ENCODE measurements at regions not wholly inside any gene's neighbourhood (a gene's known extent, or its start where the extent isn't known, plus 50 kb on each side); places are given as distances from the start of the nearest gene placed in this dataset.

GRCh38 chr2:146041274-146041910 is 1521.5 kb upstream of the ZEB2 start:
- H3K9ac ChIP-seq (ENCODE audit: low read depth in 1 of 3, low read length in 3 of 3) = no peak overlapping the region
- H3K27me3 ChIP-seq (ENCODE audit: control insufficient read depth in 3 of 3, insufficient read depth in 3 of 3, low read length in 3 of 3) = no peaks in the 10 kb centered on the region
- no peak overlapping the region for H3K27ac ChIP-seq (ENCODE audit: low read depth, low read length)
- H3K9me3 ChIP-seq (ENCODE audit: control insufficient read depth in 3 of 3, low read length in 3 of 3) = no peaks in the 10 kb centered on the region
- H3K4me1 ChIP-seq (ENCODE audit: control insufficient read depth in 3 of 3, insufficient read depth in 3 of 3, low read length in 3 of 3) = no peaks in the 10 kb centered on the region
- no peak overlapping the region for H3K4me3 ChIP-seq (ENCODE audit: low read length in 3 of 3)
- H3K36me3 ChIP-seq (ENCODE audit: control insufficient read depth in 3 of 3, insufficient read depth in 3 of 3, low read length in 3 of 3) = no peaks in the 10 kb centered on the region

- Histone ChIP-seq H3K9me3 (ENCODE audit: control insufficient read depth in 3 of 3, low read length in 3 of 3) (no peaks in the 10 kb centered on the region), H3K9ac (ENCODE audit: low read depth in 1 of 3, low read length in 3 of 3) (no peak overlapping the region), H3K27ac (ENCODE audit: low read depth, low read length) (no peak overlapping the region), H3K36me3 (ENCODE audit: control insufficient read depth in 3 of 3, insufficient read depth in 3 of 3, low read length in 3 of 3) (no peaks in the 10 kb centered on the region), H3K4me1 (ENCODE audit: control insufficient read depth in 3 of 3, insufficient read depth in 3 of 3, low read length in 3 of 3) (no peaks in the 10 kb centered on the region), H3K27me3 (ENCODE audit: control insufficient read depth in 3 of 3, insufficient read depth in 3 of 3, low read length in 3 of 3) (no peaks in the 10 kb centered on the region), H3K4me3 (ENCODE audit: low read length in 3 of 3) (no peak overlapping the region)
These were observed 1520.1 kb upstream of the ZEB2 start for GRCh38 chr2:146040051-146040450.

- no peaks in the 10 kb centered on the region for H3K36me3 ChIP-seq (ENCODE audit: control insufficient read depth in 3 of 3, insufficient read depth in 3 of 3, low read length in 3 of 3)
- no peak overlapping the region for H3K9ac ChIP-seq (ENCODE audit: low read depth in 1 of 3, low read length in 3 of 3)
- H3K27ac ChIP-seq (ENCODE audit: low read depth, low read length) = no peak overlapping the region
- H3K27me3 ChIP-seq (ENCODE audit: control insufficient read depth in 3 of 3, insufficient read depth in 3 of 3, low read length in 3 of 3) = no peaks in the 10 kb centered on the region
- no peaks in the 10 kb centered on the region for H3K9me3 ChIP-seq (ENCODE audit: control insufficient read depth in 3 of 3, low read length in 3 of 3)
- no peak overlapping the region for H3K4me3 ChIP-seq (ENCODE audit: low read length in 3 of 3)
- H3K4me1 ChIP-seq (ENCODE audit: control insufficient read depth in 3 of 3, insufficient read depth in 3 of 3, low read length in 3 of 3) = no peaks in the 10 kb centered on the region
These were observed 1518.1 kb upstream of the ZEB2 start for GRCh38 chr2:146038014-146038413.

- no peak overlapping the region for H3K4me3 ChIP-seq (ENCODE audit: low read length in 3 of 3)
- H3K36me3 ChIP-seq (ENCODE audit: control insufficient read depth in 3 of 3, insufficient read depth in 3 of 3, low read length in 3 of 3) = no peaks in the 10 kb centered on the region
- no peaks in the 10 kb centered on the region for H3K27me3 ChIP-seq (ENCODE audit: control insufficient read depth in 3 of 3, insufficient read depth in 3 of 3, low read length in 3 of 3)
- no peaks in the 10 kb centered on the region for H3K9me3 ChIP-seq (ENCODE audit: control insufficient read depth in 3 of 3, low read length in 3 of 3)
- H3K4me1 ChIP-seq (ENCODE audit: control insufficient read depth in 3 of 3, insufficient read depth in 3 of 3, low read length in 3 of 3) = no peaks in the 10 kb centered on the region
- no peak overlapping the region for H3K27ac ChIP-seq (ENCODE audit: low read depth, low read length)
- H3K9ac ChIP-seq (ENCODE audit: low read depth in 1 of 3, low read length in 3 of 3) = no peak overlapping the region
These were observed 1517.5 kb upstream of the ZEB2 start for GRCh38 chr2:146037334-146037870.

- Histone ChIP-seq H3K4me1 (ENCODE audit: control insufficient read depth in 3 of 3, insufficient read depth in 3 of 3, low read length in 3 of 3) (no peaks in the 10 kb centered on the region), H3K27ac (ENCODE audit: low read depth, low read length) (no peak overlapping the region), H3K9me3 (ENCODE audit: control insufficient read depth in 3 of 3, low read length in 3 of 3) (no peaks in the 10 kb centered on the region), H3K36me3 (ENCODE audit: control insufficient read depth in 3 of 3, insufficient read depth in 3 of 3, low read length in 3 of 3) (no peaks in the 10 kb centered on the region), H3K27me3 (ENCODE audit: control insufficient read depth in 3 of 3, insufficient read depth in 3 of 3, low read length in 3 of 3) (no peaks in the 10 kb centered on the region), H3K9ac (ENCODE audit: low read depth in 1 of 3, low read length in 3 of 3) (no peak overlapping the region), H3K4me3 (ENCODE audit: low read length in 3 of 3) (no peak overlapping the region)
These were observed 1511.2 kb upstream of the ZEB2 start for GRCh38 chr2:146031158-146031557.

- Histone ChIP-seq H3K4me3 (ENCODE audit: low read length in 3 of 3) (no peak overlapping the region), H3K9me3 (ENCODE audit: control insufficient read depth in 3 of 3, low read length in 3 of 3) (no peaks in the 10 kb centered on the region), H3K36me3 (ENCODE audit: control insufficient read depth in 3 of 3, insufficient read depth in 3 of 3, low read length in 3 of 3) (no peaks in the 10 kb centered on the region), H3K9ac (ENCODE audit: low read depth in 1 of 3, low read length in 3 of 3) (no peak overlapping the region), H3K27me3 (ENCODE audit: control insufficient read depth in 3 of 3, insufficient read depth in 3 of 3, low read length in 3 of 3) (no peaks in the 10 kb centered on the region), H3K4me1 (ENCODE audit: control insufficient read depth in 3 of 3, insufficient read depth in 3 of 3, low read length in 3 of 3) (no peaks in the 10 kb centered on the region), H3K27ac (ENCODE audit: low read depth, low read length) (no peak overlapping the region)
These were observed 1507.2 kb upstream of the ZEB2 start for GRCh38 chr2:146027156-146027555.

- no peak overlapping the region for H3K27ac ChIP-seq (ENCODE audit: low read depth, low read length)
- no peaks in the 10 kb centered on the region for H3K9me3 ChIP-seq (ENCODE audit: control insufficient read depth in 3 of 3, low read length in 3 of 3)
- H3K36me3 ChIP-seq (ENCODE audit: control insufficient read depth in 3 of 3, insufficient read depth in 3 of 3, low read length in 3 of 3) = no peaks in the 10 kb centered on the region
- no peak overlapping the region for H3K9ac ChIP-seq (ENCODE audit: low read depth in 1 of 3, low read length in 3 of 3)
- H3K4me1 ChIP-seq (ENCODE audit: control insufficient read depth in 3 of 3, insufficient read depth in 3 of 3, low read length in 3 of 3) = no peaks in the 10 kb centered on the region
- H3K27me3 ChIP-seq (ENCODE audit: control insufficient read depth in 3 of 3, insufficient read depth in 3 of 3, low read length in 3 of 3) = no peaks in the 10 kb centered on the region
- H3K4me3 ChIP-seq (ENCODE audit: low read length in 3 of 3) = no peak overlapping the region
These were observed 1505.6 kb upstream of the ZEB2 start for GRCh38 chr2:146025519-146025918.

GRCh38 chr2:146024212-146024743 is 1504.4 kb upstream of the ZEB2 start:
- no peaks in the 10 kb centered on the region for H3K4me1 ChIP-seq (ENCODE audit: control insufficient read depth in 3 of 3, insufficient read depth in 3 of 3, low read length in 3 of 3)
- H3K36me3 ChIP-seq (ENCODE audit: control insufficient read depth in 3 of 3, insufficient read depth in 3 of 3, low read length in 3 of 3) = no peaks in the 10 kb centered on the region
- H3K4me3 ChIP-seq (ENCODE audit: low read length in 3 of 3) = no peak overlapping the region
- H3K9me3 ChIP-seq (ENCODE audit: control insufficient read depth in 3 of 3, low read length in 3 of 3) = no peaks in the 10 kb centered on the region
- no peaks in the 10 kb centered on the region for H3K27me3 ChIP-seq (ENCODE audit: control insufficient read depth in 3 of 3, insufficient read depth in 3 of 3, low read length in 3 of 3)
- no peak overlapping the region for H3K27ac ChIP-seq (ENCODE audit: low read depth, low read length)
- no peak overlapping the region for H3K9ac ChIP-seq (ENCODE audit: low read depth in 1 of 3, low read length in 3 of 3)

- H3K4me1 ChIP-seq (ENCODE audit: control insufficient read depth in 3 of 3, insufficient read depth in 3 of 3, low read length in 3 of 3) = no peaks in the 10 kb centered on the region
- no peaks in the 10 kb centered on the region for H3K36me3 ChIP-seq (ENCODE audit: control insufficient read depth in 3 of 3, insufficient read depth in 3 of 3, low read length in 3 of 3)
- no peak overlapping the region for H3K4me3 ChIP-seq (ENCODE audit: low read length in 3 of 3)
- no peak overlapping the region for H3K9ac ChIP-seq (ENCODE audit: low read depth in 1 of 3, low read length in 3 of 3)
- H3K27ac ChIP-seq (ENCODE audit: low read depth, low read length) = no peak overlapping the region
- no peaks in the 10 kb centered on the region for H3K27me3 ChIP-seq (ENCODE audit: control insufficient read depth in 3 of 3, insufficient read depth in 3 of 3, low read length in 3 of 3)
- H3K9me3 ChIP-seq (ENCODE audit: control insufficient read depth in 3 of 3, low read length in 3 of 3) = no peaks in the 10 kb centered on the region
These were observed 1484.5 kb upstream of the ZEB2 start for GRCh38 chr2:146004462-146004861.

- H3K9ac ChIP-seq (ENCODE audit: low read depth in 1 of 3, low read length in 3 of 3) = no peak overlapping the region
- H3K27me3 ChIP-seq (ENCODE audit: control insufficient read depth in 3 of 3, insufficient read depth in 3 of 3, low read length in 3 of 3) = no peaks in the 10 kb centered on the region
- H3K36me3 ChIP-seq (ENCODE audit: control insufficient read depth in 3 of 3, insufficient read depth in 3 of 3, low read length in 3 of 3) = no peaks in the 10 kb centered on the region
- H3K4me1 ChIP-seq (ENCODE audit: control insufficient read depth in 3 of 3, insufficient read depth in 3 of 3, low read length in 3 of 3) = no peaks in the 10 kb centered on the region
- H3K27ac ChIP-seq (ENCODE audit: low read depth, low read length) = no peak overlapping the region
- H3K9me3 ChIP-seq (ENCODE audit: control insufficient read depth in 3 of 3, low read length in 3 of 3) = no peaks in the 10 kb centered on the region
- no peak overlapping the region for H3K4me3 ChIP-seq (ENCODE audit: low read length in 3 of 3)
These were observed 1483.4 kb upstream of the ZEB2 start for GRCh38 chr2:146003337-146003736.

Measured in skeletal muscle tissue (tissue), 3 donors.